Testis (tissue), 2 donors: ENCODE measurements at regions not wholly inside any gene's neighbourhood (a gene's known extent, or its start where the extent isn't known, plus 50 kb on each side); places are given as distances from the start of the nearest gene placed in this dataset.

Source experiments
- POLR2A ChIP-seq: fragments of 450-650 bp; IDR thresholded peaks from one replicate; pipeline ENCODE4 v1.6.1; 2017; ENCODE audit warnings: antibody characterized with exemption, mild to moderate bottlenecking, moderate library complexity
- TF ChIP-seq, protein P1 (sequence below), 3 experiments: fragments of 450-650 bp in 2 of 3; fragments of 200-600 bp in 1 of 3; sonication (generic) in 1 of 3; IDR thresholded peaks; one replicate each; pipeline ENCODE4 v1.5.1; 2016 to 2019; ENCODE audit warnings: antibody characterized with exemption in 3 of 3, mild to moderate bottlenecking in 2 of 3, moderate library complexity in 1 of 3

DNA sequence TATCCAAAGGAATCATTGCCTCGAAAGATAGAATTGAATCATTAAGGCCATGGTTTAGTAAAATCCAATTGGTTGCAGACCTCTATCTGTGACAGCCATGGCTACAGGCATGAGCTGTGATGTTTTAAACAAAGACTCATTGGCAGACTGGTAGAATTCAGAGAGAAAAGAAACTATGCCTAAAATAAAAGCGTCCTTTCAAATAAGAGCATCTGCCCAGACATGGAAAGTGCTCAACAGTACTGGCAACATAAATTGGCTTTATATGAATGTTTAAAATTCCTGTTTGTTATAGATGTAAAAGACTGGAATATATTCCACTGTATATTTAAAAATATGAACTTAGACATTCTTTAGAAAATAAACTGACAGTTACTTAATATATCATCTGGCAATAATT is 2034.2 kb downstream of the LRRC4C start:
- TF ChIP-seq, protein P1, sequence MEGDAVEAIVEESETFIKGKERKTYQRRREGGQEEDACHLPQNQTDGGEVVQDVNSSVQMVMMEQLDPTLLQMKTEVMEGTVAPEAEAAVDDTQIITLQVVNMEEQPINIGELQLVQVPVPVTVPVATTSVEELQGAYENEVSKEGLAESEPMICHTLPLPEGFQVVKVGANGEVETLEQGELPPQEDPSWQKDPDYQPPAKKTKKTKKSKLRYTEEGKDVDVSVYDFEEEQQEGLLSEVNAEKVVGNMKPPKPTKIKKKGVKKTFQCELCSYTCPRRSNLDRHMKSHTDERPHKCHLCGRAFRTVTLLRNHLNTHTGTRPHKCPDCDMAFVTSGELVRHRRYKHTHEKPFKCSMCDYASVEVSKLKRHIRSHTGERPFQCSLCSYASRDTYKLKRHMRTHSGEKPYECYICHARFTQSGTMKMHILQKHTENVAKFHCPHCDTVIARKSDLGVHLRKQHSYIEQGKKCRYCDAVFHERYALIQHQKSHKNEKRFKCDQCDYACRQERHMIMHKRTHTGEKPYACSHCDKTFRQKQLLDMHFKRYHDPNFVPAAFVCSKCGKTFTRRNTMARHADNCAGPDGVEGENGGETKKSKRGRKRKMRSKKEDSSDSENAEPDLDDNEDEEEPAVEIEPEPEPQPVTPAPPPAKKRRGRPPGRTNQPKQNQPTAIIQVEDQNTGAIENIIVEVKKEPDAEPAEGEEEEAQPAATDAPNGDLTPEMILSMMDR (IDR thresholded peaks at IDR 0.05) = no peak
- TF ChIP-seq POLR2A = no peak
